ENCODE measurements at regions not wholly inside any gene's neighbourhood (a gene's known extent, or its start where the extent isn't known, plus 50 kb on each side); places are given as distances from the start of the nearest gene placed in this dataset.

GRCh38 chr6:15106958-15107643, 138.8 kb upstream of the JARID2 start:
- Mint-ChIP-seq H3K4me1 (peaks cover 0 to 4% of the 10 kb centered on the region in 2 donors), H3K36me3 (no peaks in the 10 kb centered on the region), H3K4me3 (no peak overlapping the region), H3K27ac (no peak overlapping the region), H3K9me3 (peaks cover 2 to 3% of the 10 kb centered on the region in 2 donors), H3K27me3 (ENCODE audit: low read depth in 2 of 2) (peaks cover 0 to 3% of the 10 kb centered on the region in 2 donors)
- intact Hi-C loops (cut with micrococcal nuclease) = no loop called here
- no peaks in the 10 kb centered on the region for H3K27me3 ChIP-seq (ENCODE audit: control insufficient read depth, insufficient read depth, low read length)
- DNase-seq = no peak
- no peak for ATAC-seq
- H3K27ac ChIP-seq (ENCODE audit: low read length) = no peak overlapping the region
- H3K4me1 ChIP-seq (ENCODE audit: control insufficient read depth, insufficient read depth, low read length) = no peaks in the 10 kb centered on the region
- no peak overlapping the region for H3K4me3 ChIP-seq (ENCODE audit: low read length)
- no peaks in the 10 kb centered on the region for H3K36me3 ChIP-seq (ENCODE audit: control insufficient read depth, insufficient read depth, low read length)
- H3K9me3 ChIP-seq (ENCODE audit: control insufficient read depth, insufficient read depth, low read length) = no peaks in the 10 kb centered on the region
- no peak for TF ChIP-seq CTCF (IDR thresholded peaks at IDR 0.05)
- 92% methylated on average over 11 of the region's 12 CpGs for WGBS (ENCODE audit: insufficient coverage)

- Mint-ChIP-seq H3K27ac (no peak overlapping the region), H3K36me3 (no peaks in the 10 kb centered on the region), H3K9me3 (peaks cover 2 to 3% of the 10 kb centered on the region in 2 donors), H3K27me3 (ENCODE audit: low read depth in 2 of 2) (peaks cover 0 to 3% of the 10 kb centered on the region in 2 donors), H3K4me1 (peaks cover 0 to 4% of the 10 kb centered on the region in 2 donors), H3K4me3 (no peak overlapping the region)
- intact Hi-C loops (cut with micrococcal nuclease) = no loop called here
- no peaks in the 10 kb centered on the region for H3K36me3 ChIP-seq (ENCODE audit: control insufficient read depth, insufficient read depth, low read length)
- no peaks in the 10 kb centered on the region for H3K9me3 ChIP-seq (ENCODE audit: control insufficient read depth, insufficient read depth, low read length)
- no peaks in the 10 kb centered on the region for H3K4me1 ChIP-seq (ENCODE audit: control insufficient read depth, insufficient read depth, low read length)
- DNase-seq (no peak), ATAC-seq (no peak)
- H3K27ac ChIP-seq (ENCODE audit: low read length) = no peak overlapping the region
- H3K4me3 ChIP-seq (ENCODE audit: low read length) = no peak overlapping the region
- no peak for TF ChIP-seq CTCF (IDR thresholded peaks at IDR 0.05)
- no peaks in the 10 kb centered on the region for H3K27me3 ChIP-seq (ENCODE audit: control insufficient read depth, insufficient read depth, low read length)
- WGBS (ENCODE audit: insufficient coverage) = 89% methylated on average over 7 of the region's 9 CpGs
These were observed 138.1 kb upstream of the JARID2 start for GRCh38 chr6:15107644-15108382.

- H3K36me3 Mint-ChIP-seq = no peaks in the 10 kb centered on the region
- no peak for TF ChIP-seq CTCF (IDR thresholded peaks at IDR 0.05)
- 95% methylated on average over 2 of the region's 2 CpGs for WGBS (ENCODE audit: insufficient coverage)
- Histone ChIP-seq H3K9me3 (ENCODE audit: control insufficient read depth, insufficient read depth, low read length) (no peaks in the 10 kb centered on the region), H3K36me3 (ENCODE audit: control insufficient read depth, insufficient read depth, low read length) (no peaks in the 10 kb centered on the region), H3K27ac (ENCODE audit: low read length) (no peak overlapping the region), H3K27me3 (ENCODE audit: control insufficient read depth, insufficient read depth, low read length) (no peaks in the 10 kb centered on the region), H3K4me1 (ENCODE audit: control insufficient read depth, insufficient read depth, low read length) (no peaks in the 10 kb centered on the region), H3K4me3 (ENCODE audit: low read length) (no peak overlapping the region)
- no peak for DNase-seq
- H3K9me3 Mint-ChIP-seq = peaks cover 2 to 3% of the 10 kb centered on the region in 2 donors
- H3K27me3 Mint-ChIP-seq (ENCODE audit: low read depth in 2 of 2) = peaks cover 0 to 3% of the 10 kb centered on the region in 2 donors
- H3K27ac Mint-ChIP-seq = no peak overlapping the region
- no peak for ATAC-seq
- intact Hi-C loops (cut with micrococcal nuclease) = no loop called here
- H3K4me1 Mint-ChIP-seq = peaks cover 0 to 4% of the 10 kb centered on the region in 2 donors
- no peak overlapping the region for H3K4me3 Mint-ChIP-seq
These were observed 137.5 kb upstream of the JARID2 start for GRCh38 chr6:15108383-15108715.
